ENCODE measurements at regions not wholly inside any gene's neighbourhood (a gene's known extent, or its start where the extent isn't known, plus 50 kb on each side); places are given as distances from the start of the nearest gene placed in this dataset.

- no peak for TF ChIP-seq CTCF (IDR thresholded peaks at IDR 0.05)
- TF ChIP-seq POLR2A (IDR thresholded peaks at IDR 0.05) = no peak
These were observed 50.8 kb upstream of the GAB1 start for GRCh38 chr4:143285696-143286437.
